H1 (cell line): ENCODE measurements at regions not wholly inside any gene's neighbourhood (a gene's known extent, or its start where the extent isn't known, plus 50 kb on each side); places are given as distances from the start of the nearest gene placed in this dataset.

Experiments used
- CTCF ChIA-PET: fragments of 300-600 bp; sonication (Branson Sonifier 250); formaldehyde crosslinking; loops from one replicate; lab custom pipeline; 2021; ENCODE audit not compliant: partially characterized antibody; lab: Charles Lee
- POLR2A ChIA-PET: fragments of 300-600 bp; sonication (Branson Sonifier 250); formaldehyde crosslinking; loops from one replicate; lab custom pipeline; 2021; ENCODE audit warnings: inconsistent platforms; ENCODE audit not compliant: partially characterized antibody; lab: Charles Lee
- DNase-seq, 2 experiments: peaks; one replicate each; pipeline versions ENCODE4 v3.0.0 to v3.0.0-alpha.2; 2010 to 2022; ENCODE audit warnings: low spot score in 2 of 2, low read depth in 1 of 2, mixed read lengths in 1 of 2
- FAIRE-seq: peaks from 2 replicates; lab custom pipeline; 2011; peaks lifted over from hg19 to GRCh38; lab: Jason Lieb, UNC
- H2AFZ ChIP-seq: 2 replicates; pipeline ENCODE4 v1.8.1; 2012; ENCODE audit warnings: low read length, inconsistent platforms
- H2AK5ac ChIP-seq: 2 replicates; pipeline ENCODE4 v1.6.1; 2013; ENCODE audit warnings: low read depth, low read length
- H2BK120ac ChIP-seq: replicated peaks from 2 replicates; pipeline ENCODE3; 2013; ENCODE audit warnings: low read depth, low read length, inconsistent platforms
- H2BK12ac ChIP-seq: 2 replicates; pipeline ENCODE4 v1.6.1; 2013; ENCODE audit warnings: low read depth, low read length
- H2BK15ac ChIP-seq: 2 replicates; pipeline ENCODE4 v1.6.1; 2013; ENCODE audit warnings: low read length
- H2BK20ac ChIP-seq: 2 replicates; pipeline ENCODE4 v1.6.1; 2013; ENCODE audit warnings: low read length
- H2BK5ac ChIP-seq: 2 replicates; pipeline ENCODE4 v1.6.1; 2013; ENCODE audit warnings: low read depth, low read length
- H3K14ac ChIP-seq: 2 replicates; pipeline ENCODE4 v1.6.1; 2013; ENCODE audit warnings: inconsistent platforms; ENCODE audit not compliant: insufficient read length
- H3K18ac ChIP-seq: 2 replicates; pipeline ENCODE4 v1.6.1; 2013; ENCODE audit warnings: low read length; ENCODE audit errors: extremely low read depth
- H3K23ac ChIP-seq: 2 replicates; pipeline ENCODE4 v1.6.1; 2013; ENCODE audit warnings: inconsistent platforms; ENCODE audit not compliant: insufficient read length
- H3K23me2 ChIP-seq: 2 replicates; pipeline ENCODE4 v1.6.1; 2013; ENCODE audit warnings: low read depth, low read length
- H3K27ac ChIP-seq: 2 replicates; pipeline ENCODE4 v1.6.1; 2011; ENCODE audit warnings: low read depth, low read length, inconsistent platforms
- H3K27me3 ChIP-seq, 4 experiments: replicated peaks in 1 of 4; 1 replicate in 1 of 4; 2 replicates in 3 of 4; pipeline versions ENCODE4 v1.6.1 to v1.8.1; 2011 to 2013; ENCODE audit warnings: low read length in 3 of 4, mild to moderate bottlenecking in 3 of 4, inconsistent platforms in 2 of 4, mixed read lengths in 2 of 4, moderate library complexity in 1 of 4; ENCODE audit not compliant: control insufficient read depth in 3 of 4, insufficient read depth in 3 of 4; ENCODE audit errors: extremely low read depth in 1 of 4
- H3K36me3 ChIP-seq, 4 experiments: 2 replicates each; pipeline versions ENCODE4 v1.6.1 to v1.8.1; 2011 to 2013; ENCODE audit warnings: mild to moderate bottlenecking in 4 of 4, low read length in 3 of 4, moderate library complexity in 2 of 4, control low read depth in 1 of 4, inconsistent platforms in 1 of 4; ENCODE audit not compliant: insufficient read depth in 4 of 4, control insufficient read depth in 2 of 4
- H3K4ac ChIP-seq: replicated peaks from 2 replicates; pipeline ENCODE3; 2013; ENCODE audit warnings: low read length, low read depth, mixed read lengths, inconsistent platforms; ENCODE audit not compliant: insufficient read length
- H3K4me1 ChIP-seq, 4 experiments: replicated peaks in 1 of 4; 1 replicate in 1 of 4; 2 replicates in 3 of 4; pipeline versions ENCODE4 v1.6.1 to v1.8.1; 2011 to 2013; ENCODE audit warnings: low read length in 3 of 4, inconsistent platforms in 2 of 4, mixed read lengths in 1 of 4; ENCODE audit not compliant: insufficient read depth in 4 of 4, control insufficient read depth in 3 of 4
- H3K4me2 ChIP-seq, 2 experiments: 2 replicates each; pipeline versions ENCODE4 v1.6.1 to v1.8.1; 2011 to 2013; ENCODE audit warnings: low read depth in 2 of 2, low read length in 2 of 2, control low read depth in 1 of 2, inconsistent platforms in 1 of 2, mild to moderate bottlenecking in 1 of 2; ENCODE audit not compliant: insufficient read depth in 1 of 2
- H3K4me3 ChIP-seq, 4 experiments: fragments of 200-600, 300-600 bp in 1 of 4; sonication (generic), shearing (Covaris generic), sonication (Bioruptor Twin) in 1 of 4; 2 replicates each; pipeline versions ENCODE4 v1.5.1 to v1.8.1; 2011 to 2016; ENCODE audit warnings: low read length in 4 of 4, low read depth in 3 of 4, control low read depth in 2 of 4, inconsistent platforms in 2 of 4, mild to moderate bottlenecking in 2 of 4, mixed read lengths in 1 of 4, moderate library complexity in 1 of 4; ENCODE audit not compliant: insufficient read depth in 2 of 4; ENCODE audit errors: extremely low read depth in 1 of 4
- H3K56ac ChIP-seq: replicated peaks from 2 replicates; pipeline ENCODE3; 2013; ENCODE audit warnings: low read depth, mild to moderate bottlenecking, mixed read lengths, low read length, inconsistent platforms; ENCODE audit not compliant: insufficient read length
- H3K79me1 ChIP-seq: 2 replicates; pipeline ENCODE4 v1.6.1; 2013; ENCODE audit warnings: low read depth, low read length, control low read depth
- H3K79me2 ChIP-seq, 2 experiments: 2 replicates each; pipeline versions ENCODE4 v1.6.1 to v1.8.1; 2012 to 2013; ENCODE audit warnings: low read length in 2 of 2, mild to moderate bottlenecking in 2 of 2, inconsistent platforms in 1 of 2; ENCODE audit not compliant: insufficient read depth in 2 of 2, control insufficient read depth in 1 of 2
- H3K9ac ChIP-seq, 4 experiments: replicated peaks in 1 of 4; 1 replicate in 1 of 4; 2 replicates in 3 of 4; pipeline versions ENCODE4 v1.6.1 to v1.8.1; 2011 to 2013; ENCODE audit warnings: low read depth in 3 of 4, low read length in 3 of 4, control low read depth in 2 of 4, mild to moderate bottlenecking in 2 of 4, moderate library complexity in 2 of 4, inconsistent platforms in 1 of 4; ENCODE audit errors: extremely low read depth in 1 of 4
- H3K9me3 ChIP-seq, 2 experiments: 2 replicates each; pipeline versions ENCODE4 v1.6.1 to v1.8.1; 2012 to 2013; ENCODE audit warnings: mild to moderate bottlenecking in 2 of 2, moderate library complexity in 2 of 2, control low read depth in 1 of 2, inconsistent platforms in 1 of 2, low read depth in 1 of 2, low read length in 1 of 2, mixed read lengths in 1 of 2; ENCODE audit not compliant: insufficient read depth in 2 of 2
- H4K20me1 ChIP-seq, 2 experiments: replicated peaks in 1 of 2; 2 replicates each; pipeline versions ENCODE3 to v1.8.1; 2011 to 2013; ENCODE audit warnings: inconsistent platforms in 2 of 2, low read length in 2 of 2, mild to moderate bottlenecking in 1 of 2; ENCODE audit not compliant: insufficient read depth in 2 of 2, control insufficient read depth in 1 of 2
- H4K5ac ChIP-seq: 2 replicates; pipeline ENCODE4 v1.6.1; 2013; ENCODE audit warnings: low read length, low read depth, mixed read lengths, inconsistent platforms; ENCODE audit not compliant: insufficient read length
- H4K8ac ChIP-seq: 2 replicates; pipeline ENCODE4 v1.8.0; 2013; ENCODE audit warnings: mild to moderate bottlenecking, moderate library complexity, low read length, inconsistent platforms; ENCODE audit not compliant: insufficient read depth; ENCODE audit errors: extremely low read depth
- H4K91ac ChIP-seq: replicated peaks from 2 replicates; pipeline ENCODE3; 2013; ENCODE audit warnings: low read length, mixed read lengths, inconsistent platforms; ENCODE audit not compliant: insufficient read length
- ATF3 ChIP-seq: IDR thresholded peaks from 2 replicates; pipeline ENCODE4 v1.6.1; 2011; ENCODE audit warnings: low read depth, mild to moderate bottlenecking, low read length; ENCODE audit not compliant: insufficient read depth
- BRCA1 ChIP-seq: IDR thresholded peaks from 2 replicates; pipeline ENCODE4 v1.6.1; 2012; ENCODE audit warnings: low read depth, low read length, improper control_type of control experiment
- CTBP2 ChIP-seq: IDR thresholded peaks from 2 replicates; pipeline ENCODE4 v1.7.0; 2011; ENCODE audit warnings: borderline replicate concordance, mild to moderate bottlenecking, moderate library complexity, mixed read lengths, low read length; ENCODE audit not compliant: insufficient read depth, insufficient read length
- GABPA ChIP-seq: IDR thresholded peaks from 2 replicates; pipeline ENCODE4 v1.6.1; 2011; ENCODE audit warnings: mild to moderate bottlenecking, low read length, moderate library complexity, borderline replicate concordance; ENCODE audit not compliant: insufficient read depth
- JUND ChIP-seq: IDR thresholded peaks from 2 replicates; pipeline ENCODE4 v1.6.1; 2011; ENCODE audit warnings: mild to moderate bottlenecking, improper control_type of control experiment, low read length
- NANOG ChIP-seq: IDR thresholded peaks from 2 replicates; pipeline ENCODE4 v1.6.1; 2011; ENCODE audit warnings: low read length, low read depth, mild to moderate bottlenecking, inconsistent platforms; ENCODE audit not compliant: insufficient read depth, poor library complexity, severe bottlenecking
- RFX5 ChIP-seq: IDR thresholded peaks from 2 replicates; pipeline ENCODE4 v1.6.1; 2011; ENCODE audit warnings: low read depth, low read length, improper control_type of control experiment, borderline replicate concordance
- SAP30 ChIP-seq: fragments of 300-600 bp; sonication (generic); IDR thresholded peaks from 2 replicates; pipeline ENCODE4 v1.7.1; 2012; ENCODE audit warnings: low read length, moderate library complexity, mild to moderate bottlenecking, inconsistent platforms; ENCODE audit not compliant: insufficient read depth, insufficient replicate concordance
- SIRT6 ChIP-seq: IDR thresholded peaks from one replicate; pipeline ENCODE4 v1.7.1; 2012; ENCODE audit warnings: low read length, inconsistent platforms
- SIX5 ChIP-seq: IDR thresholded peaks from 2 replicates; pipeline ENCODE4 v1.6.1; 2011; ENCODE audit warnings: mild to moderate bottlenecking, low read depth, low read length
- SRF ChIP-seq: IDR thresholded peaks from 2 replicates; pipeline ENCODE4 v1.6.1; 2011; ENCODE audit warnings: mild to moderate bottlenecking, low read depth, low read length, moderate library complexity
- WGBS, 2 experiments: shearing (Covaris generic) in 1 of 2; methylation state at CpG; one replicate each; pipeline versions ENCODE4 v1.1.6 to v1.1.7; 2013 to 2015; ENCODE audit warnings: low lambda C conversion rate in 2 of 2, mixed read lengths in 2 of 2, inconsistent platforms in 1 of 2, low coverage in 1 of 2, missing lambda C conversion rate in 1 of 2; ENCODE audit not compliant: insufficient replicate concordance in 2 of 2, insufficient coverage in 1 of 2, insufficient read length in 1 of 2; ENCODE audit errors: extremely low coverage in 1 of 2, missing lambda C conversion rate in 1 of 2; 5-methylcytosine and 5-hydroxymethylcytosine counted together
- TF ChIP-seq, protein P1 (sequence below), 3 experiments: IDR thresholded peaks; 1 replicate in 2 of 3; 2 replicates in 1 of 3; pipeline versions ENCODE4 v1.5.1 to v1.6.1; 2011; ENCODE audit warnings: low read length in 3 of 3, mild to moderate bottlenecking in 3 of 3, inconsistent platforms in 2 of 3, low read depth in 1 of 3, moderate library complexity in 1 of 3; ENCODE audit not compliant: insufficient read depth in 1 of 3; ENCODE audit errors: control extremely low read depth in 1 of 3

- Histone ChIP-seq H3K4me3 (no peak overlapping the region), H3K36me3 (peaks cover 0 to 5% (median 0%) of the 10 kb centered on the region in 4 experiments; a peak in 2 of 8 replicates), H2AFZ (no peak overlapping the region), H3K23ac (no peak overlapping the region), H4K5ac (no peak overlapping the region), H3K27ac (no peak overlapping the region), H3K4me2 (no peak overlapping the region), H2BK20ac (no peak overlapping the region), H3K9ac (no peak overlapping the region), H3K4ac (no peak overlapping the region), H3K79me1 (no peaks in the 10 kb centered on the region), H3K56ac (no peak overlapping the region), H2BK5ac (no peak overlapping the region), H3K27me3 (no peaks in the 10 kb centered on the region), H2BK12ac (no peak overlapping the region), H4K20me1 (no peaks in the 10 kb centered on the region), H2BK120ac (no peak overlapping the region), H3K4me1 (no peaks in the 10 kb centered on the region), H2BK15ac (no peak overlapping the region), H4K8ac (no peak overlapping the region), H3K79me2 (no peaks in the 10 kb centered on the region), H2AK5ac (no peak overlapping the region), H3K9me3 (peaks cover 19 to 20% of the 10 kb centered on the region in 2 experiments), H3K14ac (no peak overlapping the region), H4K91ac (no peak overlapping the region), H3K18ac (no peak overlapping the region), H3K23me2 (no peaks in the 10 kb centered on the region)
- WGBS, 2 experiments: 89% methylated on average over 1 of the region's 1 CpG; no CpG with 5 or more reads in 1 of the 2 experiments
- ChIA-PET POLR2A (no interaction called here), CTCF (no interaction called here)
- DNase-seq: no peak
- FAIRE-seq: no peak
- TF ChIP-seq ATF3 (no peak), CTBP2 (no peak), SIRT6 (no peak), SIX5 (no peak), RFX5 (no peak), JUND (no peak), GABPA (no peak), BRCA1 (no peak), SRF (no peak), NANOG (no peak), SAP30 (no peak)
- TF ChIP-seq, protein P1, sequence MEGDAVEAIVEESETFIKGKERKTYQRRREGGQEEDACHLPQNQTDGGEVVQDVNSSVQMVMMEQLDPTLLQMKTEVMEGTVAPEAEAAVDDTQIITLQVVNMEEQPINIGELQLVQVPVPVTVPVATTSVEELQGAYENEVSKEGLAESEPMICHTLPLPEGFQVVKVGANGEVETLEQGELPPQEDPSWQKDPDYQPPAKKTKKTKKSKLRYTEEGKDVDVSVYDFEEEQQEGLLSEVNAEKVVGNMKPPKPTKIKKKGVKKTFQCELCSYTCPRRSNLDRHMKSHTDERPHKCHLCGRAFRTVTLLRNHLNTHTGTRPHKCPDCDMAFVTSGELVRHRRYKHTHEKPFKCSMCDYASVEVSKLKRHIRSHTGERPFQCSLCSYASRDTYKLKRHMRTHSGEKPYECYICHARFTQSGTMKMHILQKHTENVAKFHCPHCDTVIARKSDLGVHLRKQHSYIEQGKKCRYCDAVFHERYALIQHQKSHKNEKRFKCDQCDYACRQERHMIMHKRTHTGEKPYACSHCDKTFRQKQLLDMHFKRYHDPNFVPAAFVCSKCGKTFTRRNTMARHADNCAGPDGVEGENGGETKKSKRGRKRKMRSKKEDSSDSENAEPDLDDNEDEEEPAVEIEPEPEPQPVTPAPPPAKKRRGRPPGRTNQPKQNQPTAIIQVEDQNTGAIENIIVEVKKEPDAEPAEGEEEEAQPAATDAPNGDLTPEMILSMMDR (IDR thresholded peaks at IDR 0.05; ENCODE audit: control extremely low read depth in 1 of 3, insufficient read depth in 1 of 3, low read depth in 1 of 3, low read length in 3 of 3): no peak
Observed at GRCh38 chr3:106931904-106932303, 445.3 kb upstream of the CCDC54 start.
